ENCODE measurements at regions not wholly inside any gene's neighbourhood (a gene's known extent, or its start where the extent isn't known, plus 50 kb on each side); places are given as distances from the start of the nearest gene placed in this dataset.
"Not testable (repeated sequence)": the region's sequence is repeated elsewhere in the genome, so short reads cannot be mapped to it uniquely, and the experiment has no call there.

- H3K14ac ChIP-seq (ENCODE audit: insufficient read depth, low read length); H3K4me1 Mint-ChIP-seq; H4K20me1 ChIP-seq (ENCODE audit: control insufficient read depth, insufficient read depth, insufficient read length); H2BK20ac ChIP-seq (ENCODE audit: low read depth, low read length, poor library complexity, severe bottlenecking); H3K4ac ChIP-seq (ENCODE audit: low read depth, low read length); H3K56ac ChIP-seq (ENCODE audit: insufficient read length, low read depth, low read length); H3K79me1 ChIP-seq (ENCODE audit: insufficient read depth, low read depth, low read length, poor library complexity, severe bottlenecking); H3K23ac ChIP-seq (ENCODE audit: insufficient read length, low read depth, low read length); H3K4me1 ChIP-seq (ENCODE audit: insufficient read depth, low read length); H2AK5ac ChIP-seq (ENCODE audit: insufficient read length, low read length); H2BK12ac ChIP-seq (ENCODE audit: insufficient read length, low read depth, low read length); H2AFZ ChIP-seq (ENCODE audit: low read length); H3K18ac ChIP-seq (ENCODE audit: insufficient read length, low read depth, low read length); H3K27ac ChIP-seq (ENCODE audit: insufficient read length, low read depth, low read length); H3K4me2 ChIP-seq (ENCODE audit: insufficient read depth, insufficient read length, low read length); H4K5ac ChIP-seq (ENCODE audit: insufficient read length, low read depth, low read length); H3K9ac ChIP-seq (ENCODE audit: extremely low read depth, insufficient read length, low read length); H2BK15ac ChIP-seq (ENCODE audit: low read depth, low read length); H3K27me3 Mint-ChIP-seq (ENCODE audit: low read depth); DNase-seq; H3K9me3 Mint-ChIP-seq; H3K27ac Mint-ChIP-seq; H3K79me2 ChIP-seq (ENCODE audit: insufficient read depth, low read length); H4K91ac ChIP-seq (ENCODE audit: insufficient read length, low read depth, low read length); H3K4me3 Mint-ChIP-seq; H3T11ph ChIP-seq (ENCODE audit: low read length); H2BK5ac ChIP-seq (ENCODE audit: insufficient read length, low read length); H3K9me3 ChIP-seq (ENCODE audit: control insufficient read depth, low read depth, low read length); H2BK120ac ChIP-seq (ENCODE audit: low read depth, low read length, poor library complexity, severe bottlenecking); H3K36me3 Mint-ChIP-seq (ENCODE audit: insufficient read depth in 1 of 3, low read depth in 3 of 3); H3K27me3 ChIP-seq (ENCODE audit: insufficient read depth, low read length); H3K23me2 ChIP-seq (ENCODE audit: insufficient read length, low read depth, low read length, poor library complexity, severe bottlenecking); H4K8ac ChIP-seq (replicated peaks; ENCODE audit: insufficient read length, low read depth, low read length): not testable (repeated sequence)
- WGBS (ENCODE audit: extremely low coverage, insufficient read length, low lambda C conversion rate): no CpG with 5 or more reads among the region's 2 CpGs
These were observed 74.5 kb upstream of the ACBD5 start for GRCh38 chr10:27315082-27315481.

- not testable (repeated sequence) for H3K23ac ChIP-seq (ENCODE audit: insufficient read length, low read depth, low read length); H2AK5ac ChIP-seq (ENCODE audit: insufficient read length, low read length); H3K27me3 ChIP-seq (ENCODE audit: insufficient read depth, low read length); H4K8ac ChIP-seq (replicated peaks; ENCODE audit: insufficient read length, low read depth, low read length); H3K9ac ChIP-seq (ENCODE audit: extremely low read depth, insufficient read length, low read length); H3K79me2 ChIP-seq (ENCODE audit: insufficient read depth, low read length); H3K27ac Mint-ChIP-seq; H4K20me1 ChIP-seq (ENCODE audit: control insufficient read depth, insufficient read depth, insufficient read length); H4K5ac ChIP-seq (ENCODE audit: insufficient read length, low read depth, low read length); H2BK120ac ChIP-seq (ENCODE audit: low read depth, low read length, poor library complexity, severe bottlenecking); H3K9me3 ChIP-seq (ENCODE audit: control insufficient read depth, low read depth, low read length); H2BK20ac ChIP-seq (ENCODE audit: low read depth, low read length, poor library complexity, severe bottlenecking); H3K4me1 Mint-ChIP-seq; H3K27ac ChIP-seq (ENCODE audit: insufficient read length, low read depth, low read length); H3K18ac ChIP-seq (ENCODE audit: insufficient read length, low read depth, low read length); H2BK5ac ChIP-seq (ENCODE audit: insufficient read length, low read length); H3K4me1 ChIP-seq (ENCODE audit: insufficient read depth, low read length); H4K91ac ChIP-seq (ENCODE audit: insufficient read length, low read depth, low read length); DNase-seq; H3K36me3 Mint-ChIP-seq (ENCODE audit: insufficient read depth in 1 of 3, low read depth in 3 of 3); H3K4me3 Mint-ChIP-seq; H3K23me2 ChIP-seq (ENCODE audit: insufficient read length, low read depth, low read length, poor library complexity, severe bottlenecking); H2BK12ac ChIP-seq (ENCODE audit: insufficient read length, low read depth, low read length); H2AFZ ChIP-seq (ENCODE audit: low read length); H2BK15ac ChIP-seq (ENCODE audit: low read depth, low read length); H3K9me3 Mint-ChIP-seq; H3K4me2 ChIP-seq (ENCODE audit: insufficient read depth, insufficient read length, low read length); H3K4ac ChIP-seq (ENCODE audit: low read depth, low read length); H3K27me3 Mint-ChIP-seq (ENCODE audit: low read depth); H3K79me1 ChIP-seq (ENCODE audit: insufficient read depth, low read depth, low read length, poor library complexity, severe bottlenecking); H3K14ac ChIP-seq (ENCODE audit: insufficient read depth, low read length); H3T11ph ChIP-seq (ENCODE audit: low read length); H3K56ac ChIP-seq (ENCODE audit: insufficient read length, low read depth, low read length)
- WGBS (ENCODE audit: extremely low coverage, insufficient read length, low lambda C conversion rate): no CpG with 5 or more reads among the region's 3 CpGs
These were observed 73.0 kb upstream of the ACBD5 start for GRCh38 chr10:27313586-27313985.
